Hepatocyte (in vitro differentiated cells): ENCODE measurements at regions not wholly inside any gene's neighbourhood (a gene's known extent, or its start where the extent isn't known, plus 50 kb on each side); places are given as distances from the start of the nearest gene placed in this dataset.

Source experiments
- EZH2 ChIP-seq: fragments of 200-600 bp; sonication (generic); IDR thresholded peaks from 2 replicates; pipeline ENCODE4 v1.6.1; 2016; ENCODE audit warnings: antibody characterized with exemption, mild to moderate bottlenecking, borderline replicate concordance
- EZH2phosphoT487 ChIP-seq: fragments of 200-600 bp; sonication (generic); IDR thresholded peaks from one replicate; pipeline ENCODE4 v1.6.1; 2018; ENCODE audit warnings: antibody characterized with exemption, mild to moderate bottlenecking, low read depth, moderate library complexity; ENCODE audit not compliant: unreplicated experiment, severe bottlenecking
- TF ChIP-seq, protein P1 (sequence below): fragments of 200-600 bp; sonication (generic); IDR thresholded peaks from 2 replicates; pipeline ENCODE4 v1.5.1; 2016; ENCODE audit warnings: antibody characterized with exemption, mild to moderate bottlenecking; ENCODE audit not compliant: poor library complexity

DNA sequence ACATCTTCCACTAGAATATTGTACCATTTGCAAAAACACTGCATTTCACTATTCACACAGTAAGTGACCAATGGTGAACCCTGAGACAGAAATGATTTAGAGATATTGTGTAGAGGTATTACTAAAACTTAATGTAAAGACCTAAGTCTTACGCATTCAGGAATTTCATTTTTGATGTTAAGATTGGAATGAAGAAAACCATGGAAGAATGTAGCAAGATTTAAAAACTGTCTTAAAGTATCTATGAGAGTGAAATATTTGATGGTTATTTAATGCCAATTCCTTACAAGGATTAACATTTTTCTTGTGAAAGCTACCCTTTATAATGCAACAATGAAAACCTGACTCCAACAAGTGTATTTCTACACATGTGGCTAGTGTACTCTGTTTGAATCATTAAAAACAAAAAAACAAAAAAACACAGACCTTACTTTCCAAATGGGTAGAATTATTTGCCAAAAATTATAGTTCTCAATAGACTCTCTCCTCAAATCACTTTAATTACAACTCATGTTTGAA is 172.0 kb downstream of the NNT start:
- TF ChIP-seq, protein P1, sequence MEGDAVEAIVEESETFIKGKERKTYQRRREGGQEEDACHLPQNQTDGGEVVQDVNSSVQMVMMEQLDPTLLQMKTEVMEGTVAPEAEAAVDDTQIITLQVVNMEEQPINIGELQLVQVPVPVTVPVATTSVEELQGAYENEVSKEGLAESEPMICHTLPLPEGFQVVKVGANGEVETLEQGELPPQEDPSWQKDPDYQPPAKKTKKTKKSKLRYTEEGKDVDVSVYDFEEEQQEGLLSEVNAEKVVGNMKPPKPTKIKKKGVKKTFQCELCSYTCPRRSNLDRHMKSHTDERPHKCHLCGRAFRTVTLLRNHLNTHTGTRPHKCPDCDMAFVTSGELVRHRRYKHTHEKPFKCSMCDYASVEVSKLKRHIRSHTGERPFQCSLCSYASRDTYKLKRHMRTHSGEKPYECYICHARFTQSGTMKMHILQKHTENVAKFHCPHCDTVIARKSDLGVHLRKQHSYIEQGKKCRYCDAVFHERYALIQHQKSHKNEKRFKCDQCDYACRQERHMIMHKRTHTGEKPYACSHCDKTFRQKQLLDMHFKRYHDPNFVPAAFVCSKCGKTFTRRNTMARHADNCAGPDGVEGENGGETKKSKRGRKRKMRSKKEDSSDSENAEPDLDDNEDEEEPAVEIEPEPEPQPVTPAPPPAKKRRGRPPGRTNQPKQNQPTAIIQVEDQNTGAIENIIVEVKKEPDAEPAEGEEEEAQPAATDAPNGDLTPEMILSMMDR = no peak
- TF ChIP-seq EZH2phosphoT487 (no peak), EZH2 (no peak)
